Muscle of arm (tissue), 1 donor: ENCODE measurements at regions not wholly inside any gene's neighbourhood (a gene's known extent, or its start where the extent isn't known, plus 50 kb on each side); places are given as distances from the start of the nearest gene placed in this dataset.
"Not testable (repeated sequence)": the region's sequence is repeated elsewhere in the genome, so short reads cannot be mapped to it uniquely, and the experiment has no call there.

Experiments used
- DNase-seq: peaks from one replicate; pipeline ENCODE4 v3.0.0-alpha.2; 2013

DNA sequence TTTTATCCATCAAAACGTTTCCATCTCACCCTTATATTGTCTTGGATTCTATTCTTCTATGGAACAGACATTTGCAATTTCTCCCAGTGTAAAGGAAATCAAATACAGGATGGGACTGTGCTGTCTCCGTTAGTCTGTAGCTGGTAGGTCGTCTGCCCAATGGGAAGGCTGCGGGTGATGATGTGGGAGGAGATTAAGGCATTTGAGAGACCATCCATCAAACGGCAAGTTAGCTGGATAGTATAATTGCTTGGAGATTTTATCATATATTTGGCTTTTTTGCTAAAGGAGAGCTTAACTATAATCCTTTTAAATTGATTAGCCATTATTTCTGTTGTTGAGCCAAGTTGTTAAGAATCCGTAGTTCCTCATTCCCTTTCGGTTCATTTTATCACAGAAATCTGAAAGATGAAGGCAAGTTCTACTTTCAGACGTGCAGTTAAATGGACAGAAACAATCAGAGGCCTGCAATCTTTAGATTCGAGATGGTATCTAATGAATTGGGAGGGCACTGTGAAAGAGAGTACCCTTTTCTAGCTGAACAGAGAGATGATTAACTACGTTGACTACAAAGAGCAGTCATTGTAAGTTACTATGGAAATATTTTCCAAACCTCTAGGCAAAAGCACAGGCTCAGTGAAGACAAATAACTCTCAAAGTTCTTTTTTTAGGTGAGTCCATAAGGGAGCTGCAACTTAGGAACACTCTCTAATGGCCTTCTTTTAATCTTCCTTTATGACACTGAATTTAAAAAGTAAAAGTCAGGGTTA is 253.3 kb upstream of the KIAA1217 start:
- no peak for DNase-seq

DNA sequence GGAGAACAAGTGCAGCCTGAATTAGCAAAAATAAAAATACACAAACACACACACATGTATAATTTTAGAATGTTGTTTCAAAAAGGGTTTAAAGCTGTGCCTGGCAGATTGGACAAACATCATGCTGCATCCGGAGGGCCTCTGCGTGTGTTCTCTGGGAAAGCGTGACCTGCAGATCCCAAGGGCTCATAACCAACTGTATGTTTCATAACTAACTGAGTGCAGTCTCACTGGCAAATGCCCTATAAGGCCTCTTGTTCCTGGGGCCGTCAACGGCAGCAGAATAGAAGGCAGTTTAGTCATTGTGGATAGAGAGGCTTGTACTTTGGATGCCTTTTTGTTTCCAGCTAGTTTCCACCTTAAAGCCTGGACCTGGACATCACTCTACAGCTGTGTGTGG is 243.8 kb upstream of the KIAA1217 start:
- no peak for DNase-seq

DNA sequence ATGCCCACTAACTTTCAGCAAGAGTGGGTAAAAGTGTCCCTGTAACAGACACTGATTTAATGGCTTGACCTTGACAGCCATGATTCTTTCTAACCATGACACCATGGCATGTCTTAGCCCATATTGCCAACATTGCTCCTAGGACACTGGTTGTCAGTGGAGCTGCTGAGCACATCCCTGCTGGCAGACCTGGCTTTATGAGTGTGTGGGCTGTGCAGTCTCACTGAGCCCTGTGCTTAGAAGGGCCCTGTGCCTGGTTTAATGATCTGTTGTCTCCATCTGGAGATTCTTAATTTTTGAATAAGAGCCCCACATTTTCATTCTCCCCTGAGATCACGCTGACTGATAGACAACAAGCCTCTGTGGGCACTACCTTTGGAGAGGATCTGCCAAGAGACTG is 243.1 kb upstream of the KIAA1217 start:
- no peak for DNase-seq

DNA sequence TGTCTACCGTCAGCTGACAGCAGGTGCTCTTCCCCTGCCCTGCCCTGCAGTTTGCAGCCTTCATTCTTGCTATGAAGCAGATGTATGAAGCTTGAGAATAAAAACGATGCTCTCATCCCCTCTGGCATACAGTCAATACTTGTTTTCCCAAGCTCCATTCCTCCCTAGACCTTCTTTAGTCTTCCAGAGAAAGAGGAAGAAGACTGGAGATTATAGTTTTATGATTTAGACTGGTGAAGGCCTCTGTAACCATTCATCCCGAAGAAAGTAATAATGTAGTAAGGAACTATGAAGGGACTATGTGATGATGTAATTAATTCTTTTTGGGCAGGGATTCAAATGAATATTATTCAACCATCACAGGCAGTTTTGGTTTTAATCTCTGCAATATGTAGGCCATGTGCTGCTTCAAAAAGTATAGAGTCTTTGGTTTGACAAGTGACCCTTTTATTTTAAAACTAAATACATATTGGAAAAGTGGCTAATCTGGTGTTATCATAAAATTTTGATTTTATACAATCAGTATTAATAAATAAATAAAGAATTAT is 242.4 kb upstream of the KIAA1217 start:
- no peak for DNase-seq

DNA sequence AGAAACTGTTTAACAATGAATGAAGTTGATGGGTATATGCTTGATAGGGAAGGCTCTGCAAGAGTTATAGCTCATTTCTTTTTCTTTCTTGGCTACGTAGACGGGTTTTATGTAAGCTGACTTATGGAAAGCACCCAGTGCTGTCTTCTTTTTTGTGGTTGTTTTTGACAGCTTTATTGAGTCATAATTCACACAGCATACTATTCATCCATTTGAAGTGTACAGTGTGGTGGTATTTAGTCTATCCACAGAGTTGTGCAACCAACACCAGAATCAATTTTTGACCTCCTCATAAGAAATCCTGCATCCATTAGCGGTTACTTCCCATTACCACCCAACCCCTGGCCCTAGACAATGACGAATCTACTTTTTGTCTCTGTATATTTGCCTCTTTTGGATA is 240.6 kb upstream of the KIAA1217 start:
- DNase-seq: no peak

DNA sequence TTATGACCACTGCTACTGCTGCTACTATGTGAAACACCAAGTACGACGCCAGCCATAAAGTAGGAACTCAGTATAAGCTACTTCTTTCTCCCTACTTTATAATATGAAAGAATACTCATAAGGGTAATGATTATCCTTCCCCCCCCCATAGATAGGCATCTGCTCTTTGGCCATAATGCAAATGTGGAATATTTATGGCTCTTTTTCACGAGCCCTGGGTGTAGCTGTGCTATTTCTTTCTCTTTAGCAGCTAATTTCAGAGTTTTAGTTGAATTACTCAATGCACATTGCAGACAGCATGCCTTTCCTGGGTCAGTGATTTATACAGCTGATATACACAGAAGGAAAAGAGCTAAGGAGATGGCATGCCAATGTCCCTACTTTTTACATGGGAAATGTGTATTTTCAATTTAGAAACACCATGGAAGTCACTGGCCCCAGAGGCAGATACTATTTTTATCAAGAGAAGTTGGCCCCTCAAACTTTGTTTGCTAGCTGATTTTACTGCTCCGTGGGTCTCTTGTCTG is 234.1 kb upstream of the KIAA1217 start:
- no peak for DNase-seq

DNA sequence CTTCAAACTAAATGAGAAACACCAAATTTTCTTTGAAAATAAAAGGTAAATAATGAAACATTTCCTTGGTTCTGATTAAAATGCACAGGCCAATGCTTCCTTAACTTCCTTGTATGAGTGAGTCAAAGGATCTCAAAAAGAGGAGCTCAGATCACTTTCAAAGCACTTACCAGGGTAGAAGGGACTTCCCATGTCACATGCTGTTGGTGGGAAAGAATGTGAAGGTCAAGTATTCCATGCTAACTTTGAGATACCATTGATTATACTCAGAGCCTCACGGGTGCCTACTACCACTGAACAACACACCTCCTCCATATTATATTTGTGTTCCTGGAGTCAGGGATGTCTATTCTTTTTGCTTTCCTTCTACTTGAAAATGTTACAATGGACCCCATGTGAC is 233.5 kb upstream of the KIAA1217 start:
- no peak for DNase-seq

DNA sequence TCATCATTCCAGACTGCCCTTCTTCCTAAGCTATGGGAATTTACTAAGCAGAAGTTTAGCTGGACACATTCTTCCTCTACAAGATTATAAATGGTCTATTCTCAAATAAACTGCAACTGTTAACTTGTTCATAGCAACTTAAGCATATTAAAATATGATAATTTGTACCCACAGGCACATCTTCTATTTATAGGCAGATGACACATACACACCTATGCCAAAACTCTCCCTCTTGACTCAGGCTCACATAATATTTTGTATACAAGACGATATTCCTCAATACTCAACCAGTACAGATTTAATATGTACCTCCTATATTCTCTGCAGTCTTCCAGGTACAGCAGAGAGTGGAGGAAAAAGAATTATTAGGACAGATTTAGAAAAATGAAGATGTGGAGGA is 232.7 kb upstream of the KIAA1217 start:
- DNase-seq: no peak

DNA sequence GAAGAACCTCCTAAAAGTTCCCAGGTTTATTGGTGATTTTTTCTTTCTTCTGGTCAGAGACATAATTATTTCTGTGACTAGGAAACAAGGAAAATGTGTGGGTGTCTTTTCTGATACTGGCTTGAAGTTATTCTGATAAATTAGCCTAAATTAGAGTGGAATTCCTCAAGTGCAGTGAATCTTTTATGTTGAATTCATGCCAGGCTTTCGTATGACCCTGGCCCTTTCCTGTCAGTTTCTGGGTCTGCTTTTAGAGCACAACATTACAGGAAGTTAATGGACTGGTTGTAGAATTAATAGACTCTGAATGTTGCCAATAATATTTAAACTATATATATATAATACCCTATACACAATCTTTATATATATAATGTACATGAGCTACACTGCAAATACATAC is 230.6 kb upstream of the KIAA1217 start:
- DNase-seq: no peak

DNA sequence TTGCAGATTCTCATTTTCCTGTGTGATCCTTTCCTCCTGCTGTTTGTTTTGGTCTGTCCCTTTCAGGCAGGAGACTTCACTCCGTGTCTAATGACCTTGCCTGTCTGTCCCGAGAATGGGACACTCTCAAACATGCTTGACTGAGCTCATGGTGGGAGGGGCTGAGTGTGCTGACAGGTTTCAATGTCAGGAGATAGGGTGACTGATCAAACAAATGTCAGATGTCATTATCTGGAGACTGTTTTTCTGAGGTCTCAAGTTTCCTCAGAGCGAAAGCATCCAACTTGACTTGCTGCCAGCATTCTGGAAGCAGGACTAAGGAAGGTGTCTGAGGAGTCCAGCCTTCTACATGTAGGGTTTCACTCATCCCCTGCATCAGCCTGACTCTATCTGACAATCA is 228.8 kb upstream of the KIAA1217 start:
- DNase-seq: no peak

DNA sequence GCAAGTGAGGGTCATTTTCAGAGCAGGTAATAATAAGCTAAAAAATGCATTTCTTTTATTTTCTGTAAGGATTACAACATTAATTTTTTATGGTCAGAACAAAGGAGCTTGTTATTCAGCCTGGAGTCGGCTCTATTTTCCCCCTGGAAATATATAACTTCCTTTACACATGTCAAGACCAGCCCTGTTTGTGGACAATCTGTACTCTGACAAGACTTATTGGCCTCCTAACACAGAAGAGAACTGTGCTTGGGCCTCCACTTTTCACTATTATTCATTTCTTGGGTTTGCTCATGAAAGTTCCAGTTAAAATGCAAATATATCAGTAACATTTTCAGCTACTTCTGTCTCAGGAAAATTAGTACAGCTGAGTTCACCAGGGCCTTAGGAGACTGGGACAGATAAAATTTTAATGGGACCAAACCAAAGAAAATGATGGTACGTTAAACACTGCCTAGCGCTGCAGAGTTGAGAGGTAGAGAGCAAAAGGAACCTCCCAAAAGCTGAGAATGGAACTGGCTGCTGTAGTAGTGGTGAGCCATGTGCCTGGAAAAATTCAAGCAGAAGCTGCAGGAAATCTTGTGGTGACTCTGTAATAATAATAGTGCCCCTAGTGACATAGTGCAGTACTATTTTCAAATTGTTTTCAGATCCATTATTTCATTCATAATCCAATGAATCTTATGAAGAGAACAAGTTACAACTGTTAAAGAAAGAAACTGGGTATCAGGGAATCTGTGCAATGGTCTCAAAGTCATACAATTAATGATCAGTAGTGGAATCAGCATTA is 227.2 kb upstream of the KIAA1217 start:
- DNase-seq: no peak

DNA sequence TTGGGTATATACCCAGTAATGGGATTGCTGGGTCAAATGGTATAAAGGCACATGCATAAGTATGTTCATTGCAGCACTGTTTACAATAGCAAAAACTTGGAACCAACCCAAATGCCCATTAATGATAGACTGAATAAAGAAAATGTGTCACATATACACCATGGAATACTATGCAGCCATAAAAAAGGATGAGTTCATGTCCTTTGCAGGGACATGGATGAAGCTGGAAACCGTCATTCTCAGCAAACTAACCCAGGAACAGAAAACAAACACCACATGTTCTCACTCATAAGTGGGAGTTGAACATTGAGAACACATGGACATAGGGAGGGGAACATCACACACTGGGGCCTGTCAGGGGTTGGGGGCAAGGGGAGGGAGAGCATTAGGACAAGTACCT is 224.5 kb upstream of the KIAA1217 start:
- not testable (repeated sequence) for DNase-seq

DNA sequence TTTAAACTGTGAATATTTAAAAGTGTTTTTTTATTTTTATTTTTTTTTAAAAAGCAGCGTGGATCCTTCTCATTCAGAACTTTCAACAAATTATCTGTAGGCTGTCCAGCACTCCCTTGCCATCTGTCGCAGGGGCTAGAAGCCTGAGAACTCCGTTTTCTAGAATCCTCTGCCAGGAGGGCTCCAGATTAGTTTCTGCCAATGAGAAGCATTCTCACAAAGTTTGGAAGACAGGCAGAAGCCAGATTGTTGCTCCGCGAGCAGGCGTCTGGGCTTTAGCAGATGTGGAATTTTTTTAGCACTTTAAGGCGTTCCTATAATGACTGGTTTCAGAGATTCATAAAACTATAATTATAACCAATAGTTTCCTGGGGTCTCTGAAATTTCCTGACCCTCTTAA is 220.9 kb upstream of the KIAA1217 start:
- DNase-seq: no peak

DNA sequence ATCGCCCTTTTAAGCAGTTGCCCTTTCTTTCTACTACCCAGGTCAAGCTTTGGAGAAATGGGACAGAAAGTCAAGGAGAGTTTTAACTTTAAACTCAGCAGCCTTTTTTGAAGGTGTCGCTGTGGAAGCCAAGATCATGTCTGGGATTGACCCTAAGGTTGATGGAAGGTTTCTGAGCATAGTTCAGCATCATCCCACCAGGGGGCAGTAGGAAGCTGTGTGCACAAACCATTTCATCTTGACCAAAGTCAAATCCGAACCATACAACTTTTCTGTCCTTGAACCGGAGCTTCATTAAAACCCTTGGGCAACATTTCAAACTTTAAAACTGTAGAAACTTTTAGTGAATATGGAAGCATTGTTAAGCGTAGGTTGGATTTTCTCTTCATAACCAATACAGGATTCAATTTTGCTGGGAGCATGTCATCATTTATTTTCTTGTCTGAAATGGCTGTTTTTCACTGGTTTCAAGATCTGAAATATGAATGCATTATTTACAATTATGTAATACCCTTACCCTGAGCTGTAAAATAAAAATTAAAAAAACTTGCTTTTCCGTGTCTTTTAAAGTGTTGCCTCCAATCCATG is 214.4 kb upstream of the KIAA1217 start:
- DNase-seq: peak; percentile 67

DNA sequence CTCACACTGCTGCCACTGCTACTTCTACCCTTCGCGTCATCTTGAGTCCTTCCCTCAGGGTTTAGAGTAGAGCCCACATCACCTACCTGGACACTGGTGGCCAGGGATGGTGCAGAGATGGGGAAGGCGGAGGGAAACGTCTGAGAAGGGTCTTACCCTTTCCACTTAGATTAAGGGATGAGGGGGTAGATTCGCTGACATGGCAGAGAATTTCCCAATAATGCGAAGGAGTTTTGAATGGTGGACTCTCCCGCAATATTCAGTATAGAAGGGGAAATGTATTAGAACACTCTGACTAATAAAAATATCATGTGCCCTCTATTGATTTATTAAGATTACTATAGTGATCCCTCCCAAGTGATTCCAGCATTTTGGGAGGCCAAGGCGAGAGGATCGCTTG is 209.5 kb upstream of the KIAA1217 start:
- DNase-seq: no peak

DNA sequence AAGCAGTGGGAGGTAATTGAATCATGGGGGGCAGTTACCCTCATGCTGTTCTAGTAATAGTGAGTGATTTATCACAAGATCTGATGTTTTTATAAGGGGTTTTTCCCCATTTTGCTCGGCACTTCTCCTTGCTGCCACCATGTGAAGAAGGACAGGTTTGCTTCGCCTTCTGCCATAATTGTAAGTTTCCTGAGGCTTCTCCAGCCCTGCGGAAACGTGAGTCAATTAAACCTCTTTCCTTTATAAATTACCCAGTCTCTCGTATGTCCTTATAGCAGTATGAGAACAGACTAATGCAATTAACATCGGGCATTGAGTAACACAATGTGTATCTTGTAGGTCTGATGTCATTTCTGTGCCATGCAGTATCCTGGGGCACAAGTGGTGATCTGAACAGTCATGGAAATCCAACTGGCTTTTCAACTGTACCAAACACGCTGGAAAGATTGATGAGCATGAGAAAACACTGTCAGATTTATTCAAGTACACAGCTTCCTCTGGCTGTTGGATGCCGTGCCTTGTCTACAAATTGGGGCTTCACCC is 208.6 kb upstream of the KIAA1217 start:
- DNase-seq: no peak

DNA sequence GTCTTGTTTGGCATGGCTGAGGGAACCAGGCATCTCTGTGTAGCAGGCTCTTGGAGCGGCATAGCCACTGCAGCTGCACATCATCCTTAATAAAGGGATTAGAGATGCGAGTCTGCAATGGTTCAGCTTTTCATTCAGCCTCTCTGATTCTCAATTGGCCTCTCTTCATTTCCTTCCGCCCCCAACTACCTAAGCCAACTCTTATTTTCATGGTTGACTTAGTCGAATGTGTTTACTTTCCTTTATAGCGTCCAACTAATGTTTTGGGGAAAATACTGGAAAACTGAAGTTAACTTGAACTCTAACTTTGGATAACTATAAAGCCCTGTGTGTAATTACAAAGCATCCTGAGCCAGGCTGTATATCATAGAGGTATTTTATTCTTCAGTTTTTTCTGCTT is 202.2 kb upstream of the KIAA1217 start:
- DNase-seq: no peak

DNA sequence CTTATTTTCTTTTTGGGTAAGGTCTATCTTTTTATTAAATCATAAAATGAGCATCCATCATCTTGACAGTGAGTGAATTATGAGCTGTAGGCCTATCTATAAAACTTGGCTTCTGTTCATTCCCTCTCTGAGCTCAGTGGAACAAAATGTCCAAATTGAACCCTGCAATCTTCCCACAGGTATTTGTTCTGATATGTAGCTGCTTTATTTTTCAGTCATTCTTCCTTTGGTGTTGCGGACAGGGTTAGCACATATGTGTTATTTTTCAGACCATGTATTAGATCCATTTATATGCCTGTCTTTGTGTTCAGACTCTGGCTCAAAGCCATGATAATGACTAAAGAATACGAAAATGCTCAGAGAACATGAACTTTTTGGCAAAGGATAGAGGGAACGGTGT is 201.6 kb upstream of the KIAA1217 start:
- no peak for DNase-seq

DNA sequence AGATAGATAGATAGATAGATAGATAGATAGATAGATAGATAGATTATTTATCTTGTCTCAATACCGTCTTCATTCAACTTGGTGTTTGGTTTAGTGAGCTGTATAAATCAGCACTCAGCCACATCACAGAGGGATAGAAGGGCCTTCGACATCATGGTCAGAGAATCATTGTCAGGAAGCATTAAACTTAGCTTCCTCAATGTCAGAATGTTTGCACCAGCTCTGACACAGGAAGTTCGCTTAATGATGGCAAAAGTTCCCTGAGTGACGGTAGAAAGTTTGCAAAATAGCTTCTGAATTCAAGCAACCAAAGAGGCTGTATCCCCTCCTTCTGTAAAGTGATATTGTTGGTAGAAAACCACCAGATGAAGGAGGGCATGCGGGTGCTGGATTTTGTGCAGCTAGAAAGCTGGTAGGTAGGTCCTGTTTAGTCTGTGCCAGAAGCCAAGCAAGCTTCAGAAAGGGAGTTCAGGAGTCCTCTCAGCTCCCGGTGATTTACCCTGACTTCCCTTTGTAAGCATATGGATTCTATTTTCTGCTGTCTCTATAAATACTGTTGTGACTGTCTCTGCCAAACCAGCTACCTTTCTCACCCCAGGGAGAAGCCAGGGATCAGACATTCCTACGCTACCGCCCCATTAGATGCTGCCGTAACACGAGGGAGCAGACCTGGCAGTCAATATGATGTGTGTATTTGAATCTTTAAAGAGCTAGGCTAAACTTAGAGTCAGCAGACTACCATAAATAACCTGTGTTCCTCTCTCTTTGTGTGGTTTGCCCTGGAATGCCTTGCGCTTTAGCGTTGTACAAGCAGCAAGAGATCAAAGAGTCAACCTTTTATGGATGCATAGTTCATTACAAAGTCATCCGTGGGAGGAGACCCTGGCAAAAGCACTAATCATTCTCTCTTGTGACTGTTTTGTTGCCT is 200.5 kb upstream of the KIAA1217 start:
- peak; percentile 22 for DNase-seq

DNA sequence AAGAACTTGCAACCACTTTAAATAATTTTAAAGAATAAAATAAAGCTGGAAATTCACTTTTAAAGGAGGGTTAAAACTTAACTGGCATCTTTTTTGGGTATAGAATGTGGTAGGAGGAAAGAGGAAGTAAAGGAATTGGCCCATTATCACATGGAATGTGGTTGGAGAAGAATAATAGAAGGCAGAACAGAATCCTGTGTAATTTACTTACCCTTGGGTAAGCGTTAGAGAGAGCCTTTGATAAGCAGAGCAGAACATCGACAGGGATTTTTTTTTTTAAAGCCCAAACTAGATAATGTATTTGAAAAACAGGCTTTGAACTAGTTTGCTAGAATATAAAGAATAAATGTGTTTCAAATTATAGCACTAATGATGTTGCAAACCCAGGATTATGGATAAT is 199.8 kb upstream of the KIAA1217 start:
- no peak for DNase-seq

DNA sequence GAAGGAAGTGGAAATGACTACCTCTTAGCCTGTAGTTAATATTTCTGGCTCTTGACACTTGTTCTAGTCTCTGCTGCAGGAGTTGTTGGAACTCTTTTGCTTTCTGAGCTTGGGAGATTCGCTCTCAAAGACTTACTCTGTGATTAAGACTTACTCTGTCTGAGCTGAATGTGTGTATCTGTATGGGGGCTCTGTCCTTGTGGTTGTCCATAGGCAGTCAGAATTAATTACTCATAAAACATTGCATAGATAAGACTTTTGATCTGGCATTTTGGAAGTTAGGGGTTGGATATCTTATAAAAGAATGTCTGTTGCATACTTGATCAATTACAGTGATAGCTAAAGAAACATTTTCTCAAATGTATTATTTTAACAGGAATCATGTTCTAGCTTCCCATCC is 199.2 kb upstream of the KIAA1217 start:
- DNase-seq: no peak
